ENCODE measurements at regions not wholly inside any gene's neighbourhood (a gene's known extent, or its start where the extent isn't known, plus 50 kb on each side); places are given as distances from the start of the nearest gene placed in this dataset.

GRCh38 chr22:34462795-34463194, 542.5 kb upstream of the LARGE1 start:
- H3K4me1 ChIP-seq (ENCODE audit: control insufficient read depth in 1 of 2, insufficient read depth in 2 of 2, low read length in 2 of 2): no peaks in the 10 kb centered on the region
- no peaks in the 10 kb centered on the region for H4K20me1 ChIP-seq (ENCODE audit: insufficient read depth)
- CTCF ChIA-PET: no interaction called here
- no peak for DNase-seq (ENCODE audit: low read depth, low spot score)
- peaks cover 13 to 43% of the 10 kb centered on the region in 2 experiments; a peak in 2 of 4 replicates for H3K9me3 ChIP-seq (ENCODE audit: control insufficient read depth in 1 of 2, insufficient read depth in 1 of 2, low read depth in 1 of 2, low read length in 2 of 2)
- POLR2A ChIA-PET: no interaction called here
- TF ChIP-seq ZBTB33 (IDR thresholded peaks at IDR 0.05; ENCODE audit: extremely low read depth, insufficient replicate concordance, low read length) (no peak), EZH2phosphoT487 (IDR thresholded peaks at IDR 0.05; ENCODE audit: borderline replicate concordance) (no peak), SRF (IDR thresholded peaks at IDR 0.05; ENCODE audit: low read depth) (no peak), EGR1 (IDR thresholded peaks at IDR 0.05; ENCODE audit: low read depth) (no peak), SIN3A (IDR thresholded peaks at IDR 0.05; ENCODE audit: low read depth) (no peak), FOSL1 (IDR thresholded peaks at IDR 0.05; ENCODE audit: low read depth) (no peak), CTCF (IDR thresholded peaks at IDR 0.05 in 2 of 3, conservative IDR thresholded peaks at IDR 0.05 in 1 of 3; ENCODE audit: borderline replicate concordance in 1 of 3, insufficient read depth in 1 of 3, low read depth in 2 of 3, low read length in 2 of 3) (no peak), RAD21 (IDR thresholded peaks at IDR 0.05; ENCODE audit: low read depth) (no peak), REST (IDR thresholded peaks at IDR 0.05; ENCODE audit: low read depth) (no peak), ELF1 (IDR thresholded peaks at IDR 0.05; ENCODE audit: borderline replicate concordance, low read depth) (no peak), CEBPB (IDR thresholded peaks at IDR 0.05; ENCODE audit: low read depth) (no peak), ZNF274 (IDR thresholded peaks at IDR 0.05; ENCODE audit: low read depth, low read length) (no peak), SP1 (IDR thresholded peaks at IDR 0.05; ENCODE audit: low read depth) (no peak), CBX3 (IDR thresholded peaks at IDR 0.05; ENCODE audit: low read depth) (no peak), POLR2AphosphoS5 (IDR thresholded peaks at IDR 0.05; ENCODE audit: low read depth, low read length) (no peak)
- ATAC-seq: no peak
- H3K4me3 ChIP-seq (replicated peaks in 1 of 2; ENCODE audit: low read depth in 1 of 2, low read length in 2 of 2): no peak overlapping the region
- BruUV-seq (replicated peaks): no TSS peak
- intact Hi-C loops (cut with micrococcal nuclease): no loop called here
- H3K9ac ChIP-seq (ENCODE audit: low read length): no peak overlapping the region
- RAD21 ChIA-PET (ENCODE audit: low non-redundant PET in 1 of 2, low total read pairs in 2 of 2, uncharacterized antibody in 2 of 2, unreplicated experiment in 2 of 2): no interaction called here
- H3K79me2 ChIP-seq (ENCODE audit: insufficient read depth, low read length): no peaks in the 10 kb centered on the region
- no peak overlapping the region for H2AFZ ChIP-seq (ENCODE audit: low read depth, low read length, poor library complexity, severe bottlenecking)
- H3K27me3 ChIP-seq (ENCODE audit: insufficient read depth, low read length): no peaks in the 10 kb centered on the region
- H3K27ac ChIP-seq (ENCODE audit: low read depth, low read length): no peak overlapping the region
- no peaks in the 10 kb centered on the region for H3K9me2 ChIP-seq (ENCODE audit: insufficient read depth)
- no peaks in the 10 kb centered on the region for H3K36me3 ChIP-seq (ENCODE audit: control insufficient read depth in 1 of 2, insufficient read depth in 2 of 2, low read length in 2 of 2)
- H3K4me2 ChIP-seq (ENCODE audit: low read length): no peak overlapping the region
